ENCODE measurements at regions not wholly inside any gene's neighbourhood (a gene's known extent, or its start where the extent isn't known, plus 50 kb on each side); places are given as distances from the start of the nearest gene placed in this dataset.

GRCh38 chr9:21728781-21729180 lies 73.7 kb upstream of the MTAP start:
- H2BK15ac ChIP-seq (replicated peaks; ENCODE audit: low read depth) = no peak overlapping the region
- no peak overlapping the region for H3K56ac ChIP-seq (ENCODE audit: low read length)
- no peak overlapping the region for H3K4me2 ChIP-seq (ENCODE audit: low read length)
- H3K18ac ChIP-seq (ENCODE audit: low read length) = no peak overlapping the region
- H3K4me1 ChIP-seq (ENCODE audit: control insufficient read depth, low read depth, low read length) = no peaks in the 10 kb centered on the region
- WGBS (ENCODE audit: extremely low coverage, insufficient coverage, low lambda C conversion rate) = no CpG with 5 or more reads among the region's 5 CpGs
- DNase-seq = no peak
- no peak overlapping the region for H4K5ac ChIP-seq (ENCODE audit: low read length)
- no peak overlapping the region for H3K9ac ChIP-seq (ENCODE audit: low read length)
- no peaks in the 10 kb centered on the region for H3K36me3 ChIP-seq (ENCODE audit: control insufficient read depth, insufficient read depth, low read length)
- H3K4me3 ChIP-seq (ENCODE audit: low read length) = no peak overlapping the region
- H2BK120ac ChIP-seq (ENCODE audit: low read depth, low read length) = no peak overlapping the region
- H3K23ac ChIP-seq (ENCODE audit: low read length) = no peak overlapping the region
- H3K27ac ChIP-seq (ENCODE audit: low read depth, low read length) = no peak overlapping the region
- no peak overlapping the region for H4K8ac ChIP-seq (ENCODE audit: low read depth, low read length)
- H3K79me1 ChIP-seq (ENCODE audit: low read length) = no peaks in the 10 kb centered on the region
- H3K4ac ChIP-seq (ENCODE audit: low read depth, low read length) = no peak overlapping the region
- no peaks in the 10 kb centered on the region for H3K27me3 ChIP-seq (ENCODE audit: insufficient read depth, low read length, poor library complexity)
- H2BK5ac ChIP-seq (ENCODE audit: low read length) = no peak overlapping the region
- no peaks in the 10 kb centered on the region for H3K79me2 ChIP-seq (ENCODE audit: control insufficient read depth, insufficient read depth, low read length)
- H2AK5ac ChIP-seq (ENCODE audit: low read length) = no peak overlapping the region

- no CpG with 5 or more reads among the region's 2 CpGs for WGBS (ENCODE audit: extremely low coverage, insufficient coverage, low lambda C conversion rate)
Measured at GRCh38 chr9:21729648-21730047, 72.8 kb upstream of the MTAP start.

GRCh38 chr9:21730899-21731298 lies 71.5 kb upstream of the MTAP start:
- Histone ChIP-seq H3K4me3 (ENCODE audit: low read length) (no peak overlapping the region), H3K79me1 (ENCODE audit: low read length) (no peaks in the 10 kb centered on the region), H3K9ac (ENCODE audit: low read length) (no peak overlapping the region), H4K8ac (ENCODE audit: low read depth, low read length) (no peak overlapping the region), H2AK5ac (ENCODE audit: low read length) (no peak overlapping the region), H2BK5ac (ENCODE audit: low read length) (no peak overlapping the region), H3K36me3 (ENCODE audit: control insufficient read depth, insufficient read depth, low read length) (no peaks in the 10 kb centered on the region), H4K5ac (ENCODE audit: low read length) (no peak overlapping the region), H3K4me2 (ENCODE audit: low read length) (no peak overlapping the region), H2BK15ac (replicated peaks; ENCODE audit: low read depth) (no peak overlapping the region), H3K79me2 (ENCODE audit: control insufficient read depth, insufficient read depth, low read length) (no peaks in the 10 kb centered on the region), H3K56ac (ENCODE audit: low read length) (no peak overlapping the region), H3K18ac (ENCODE audit: low read length) (no peak overlapping the region), H2BK120ac (ENCODE audit: low read depth, low read length) (no peak overlapping the region), H3K4ac (ENCODE audit: low read depth, low read length) (no peak overlapping the region), H3K23ac (ENCODE audit: low read length) (no peak overlapping the region), H3K4me1 (ENCODE audit: control insufficient read depth, low read depth, low read length) (no peaks in the 10 kb centered on the region), H3K27me3 (ENCODE audit: insufficient read depth, low read length, poor library complexity) (no peaks in the 10 kb centered on the region), H3K27ac (ENCODE audit: low read depth, low read length) (no peak overlapping the region)
- no peak for DNase-seq
- WGBS (ENCODE audit: extremely low coverage, insufficient coverage, low lambda C conversion rate) = no CpG with 5 or more reads among the region's 1 CpG

More at GRCh38 chr9:21729648-21730047, 72.8 kb upstream of the MTAP start:
- Histone ChIP-seq H3K36me3 (ENCODE audit: control insufficient read depth, insufficient read depth, low read length) (no peaks in the 10 kb centered on the region), H3K79me2 (ENCODE audit: control insufficient read depth, insufficient read depth, low read length) (no peaks in the 10 kb centered on the region), H2AK5ac (ENCODE audit: low read length) (no peak overlapping the region), H3K4me1 (ENCODE audit: control insufficient read depth, low read depth, low read length) (no peaks in the 10 kb centered on the region), H3K18ac (ENCODE audit: low read length) (no peak overlapping the region), H3K4ac (ENCODE audit: low read depth, low read length) (no peak overlapping the region), H2BK5ac (ENCODE audit: low read length) (no peak overlapping the region), H2BK15ac (replicated peaks; ENCODE audit: low read depth) (no peak overlapping the region), H4K8ac (ENCODE audit: low read depth, low read length) (no peak overlapping the region), H3K79me1 (ENCODE audit: low read length) (no peaks in the 10 kb centered on the region), H2BK120ac (ENCODE audit: low read depth, low read length) (no peak overlapping the region), H3K27ac (ENCODE audit: low read depth, low read length) (no peak overlapping the region), H3K23ac (ENCODE audit: low read length) (no peak overlapping the region), H3K4me2 (ENCODE audit: low read length) (no peak overlapping the region), H3K9ac (ENCODE audit: low read length) (no peak overlapping the region), H3K27me3 (ENCODE audit: insufficient read depth, low read length, poor library complexity) (no peaks in the 10 kb centered on the region), H4K5ac (ENCODE audit: low read length) (no peak overlapping the region), H3K4me3 (ENCODE audit: low read length) (no peak overlapping the region), H3K56ac (ENCODE audit: low read length) (no peak overlapping the region)
- DNase-seq = no peak

- Histone ChIP-seq H3K18ac (ENCODE audit: low read length) (no peak overlapping the region), H3K4me2 (ENCODE audit: low read length) (no peak overlapping the region), H3K56ac (ENCODE audit: low read length) (no peak overlapping the region), H3K23ac (ENCODE audit: low read length) (no peak overlapping the region), H3K79me1 (ENCODE audit: low read length) (no peaks in the 10 kb centered on the region), H3K4ac (ENCODE audit: low read depth, low read length) (no peak overlapping the region), H4K8ac (ENCODE audit: low read depth, low read length) (no peak overlapping the region), H3K27me3 (ENCODE audit: insufficient read depth, low read length, poor library complexity) (peaks cover 9% of the 10 kb centered on the region), H2BK15ac (replicated peaks; ENCODE audit: low read depth) (no peak overlapping the region), H2BK120ac (ENCODE audit: low read depth, low read length) (no peak overlapping the region), H3K27ac (ENCODE audit: low read depth, low read length) (no peak overlapping the region), H3K9ac (ENCODE audit: low read length) (no peak overlapping the region), H3K4me3 (ENCODE audit: low read length) (no peak overlapping the region), H3K36me3 (ENCODE audit: control insufficient read depth, insufficient read depth, low read length) (no peaks in the 10 kb centered on the region), H2BK5ac (ENCODE audit: low read length) (no peak overlapping the region), H4K5ac (ENCODE audit: low read length) (no peak overlapping the region), H3K4me1 (ENCODE audit: control insufficient read depth, low read depth, low read length) (no peaks in the 10 kb centered on the region), H2AK5ac (ENCODE audit: low read length) (no peak overlapping the region), H3K79me2 (ENCODE audit: control insufficient read depth, insufficient read depth, low read length) (no peaks in the 10 kb centered on the region)
- DNase-seq = no peak
Measured at GRCh38 chr9:21741151-21741550, 61.3 kb upstream of the MTAP start.

GRCh38 chr9:21744320-21744719 lies 58.1 kb upstream of the MTAP start:
- no peak overlapping the region for H4K8ac ChIP-seq (ENCODE audit: low read depth, low read length)
- H3K56ac ChIP-seq (ENCODE audit: low read length) = no peak overlapping the region
- H2BK120ac ChIP-seq (ENCODE audit: low read depth, low read length) = no peak overlapping the region
- no peak overlapping the region for H3K4me3 ChIP-seq (ENCODE audit: low read length)
- H4K5ac ChIP-seq (ENCODE audit: low read length) = no peak overlapping the region
- H3K27ac ChIP-seq (ENCODE audit: low read depth, low read length) = no peak overlapping the region
- H3K23ac ChIP-seq (ENCODE audit: low read length) = no peak overlapping the region
- peaks cover 20% of the 10 kb centered on the region for H3K27me3 ChIP-seq (ENCODE audit: insufficient read depth, low read length, poor library complexity)
- H3K9ac ChIP-seq (ENCODE audit: low read length) = no peak overlapping the region
- DNase-seq = no peak
- H2BK5ac ChIP-seq (ENCODE audit: low read length) = no peak overlapping the region
- no peak overlapping the region for H2BK15ac ChIP-seq (replicated peaks; ENCODE audit: low read depth)
- no peak overlapping the region for H3K18ac ChIP-seq (ENCODE audit: low read length)
- H3K4ac ChIP-seq (ENCODE audit: low read depth, low read length) = no peak overlapping the region
- H3K79me1 ChIP-seq (ENCODE audit: low read length) = no peaks in the 10 kb centered on the region
- no CpG with 5 or more reads among the region's 3 CpGs for WGBS (ENCODE audit: extremely low coverage, insufficient coverage, low lambda C conversion rate)
- no peaks in the 10 kb centered on the region for H3K36me3 ChIP-seq (ENCODE audit: control insufficient read depth, insufficient read depth, low read length)
- no peaks in the 10 kb centered on the region for H3K79me2 ChIP-seq (ENCODE audit: control insufficient read depth, insufficient read depth, low read length)
- no peaks in the 10 kb centered on the region for H3K4me1 ChIP-seq (ENCODE audit: control insufficient read depth, low read depth, low read length)
- H3K4me2 ChIP-seq (ENCODE audit: low read length) = no peak overlapping the region
- H2AK5ac ChIP-seq (ENCODE audit: low read length) = no peak overlapping the region

GRCh38 chr9:21744841-21745240 lies 57.6 kb upstream of the MTAP start:
- no peak overlapping the region for H4K5ac ChIP-seq (ENCODE audit: low read length)
- no peaks in the 10 kb centered on the region for H3K4me1 ChIP-seq (ENCODE audit: control insufficient read depth, low read depth, low read length)
- no peak overlapping the region for H2BK15ac ChIP-seq (replicated peaks; ENCODE audit: low read depth)
- no peak for DNase-seq
- no peaks in the 10 kb centered on the region for H3K79me2 ChIP-seq (ENCODE audit: control insufficient read depth, insufficient read depth, low read length)
- H3K18ac ChIP-seq (ENCODE audit: low read length) = no peak overlapping the region
- no peak overlapping the region for H3K56ac ChIP-seq (ENCODE audit: low read length)
- no peaks in the 10 kb centered on the region for H3K79me1 ChIP-seq (ENCODE audit: low read length)
- H2BK120ac ChIP-seq (ENCODE audit: low read depth, low read length) = no peak overlapping the region
- no peak overlapping the region for H4K8ac ChIP-seq (ENCODE audit: low read depth, low read length)
- H3K36me3 ChIP-seq (ENCODE audit: control insufficient read depth, insufficient read depth, low read length) = no peaks in the 10 kb centered on the region
- no peak overlapping the region for H2AK5ac ChIP-seq (ENCODE audit: low read length)
- H3K4me3 ChIP-seq (ENCODE audit: low read length) = no peak overlapping the region
- peaks cover 24% of the 10 kb centered on the region for H3K27me3 ChIP-seq (ENCODE audit: insufficient read depth, low read length, poor library complexity)
- H3K27ac ChIP-seq (ENCODE audit: low read depth, low read length) = no peak overlapping the region
- no peak overlapping the region for H2BK5ac ChIP-seq (ENCODE audit: low read length)
- H3K23ac ChIP-seq (ENCODE audit: low read length) = no peak overlapping the region
- H3K4ac ChIP-seq (ENCODE audit: low read depth, low read length) = no peak overlapping the region
- H3K4me2 ChIP-seq (ENCODE audit: low read length) = no peak overlapping the region
- no peak overlapping the region for H3K9ac ChIP-seq (ENCODE audit: low read length)
